Fibroblast of peridontal ligament (primary cell): ENCODE measurements at regions not wholly inside any gene's neighbourhood (a gene's known extent, or its start where the extent isn't known, plus 50 kb on each side); places are given as distances from the start of the nearest gene placed in this dataset.
A peak's percentile ranks its signal among the peaks of the same experiment; 100 is the strongest.
"Not testable (repeated sequence)": the region's sequence is repeated elsewhere in the genome, so short reads cannot be mapped to it uniquely, and the experiment has no call there.

Source experiments
- DNase-seq: peaks from one replicate; pipeline ENCODE4 v3.0.0-alpha.2; 2010; ENCODE audit errors: extremely low read depth

- peak; percentile 66 for DNase-seq
Measured at GRCh38 chr9:33737811-33738606, 57.4 kb upstream of the PRSS3 start.

- no peak for DNase-seq
Measured at GRCh38 chr9:33739398-33739797, 56.0 kb upstream of the PRSS3 start.

DNA sequence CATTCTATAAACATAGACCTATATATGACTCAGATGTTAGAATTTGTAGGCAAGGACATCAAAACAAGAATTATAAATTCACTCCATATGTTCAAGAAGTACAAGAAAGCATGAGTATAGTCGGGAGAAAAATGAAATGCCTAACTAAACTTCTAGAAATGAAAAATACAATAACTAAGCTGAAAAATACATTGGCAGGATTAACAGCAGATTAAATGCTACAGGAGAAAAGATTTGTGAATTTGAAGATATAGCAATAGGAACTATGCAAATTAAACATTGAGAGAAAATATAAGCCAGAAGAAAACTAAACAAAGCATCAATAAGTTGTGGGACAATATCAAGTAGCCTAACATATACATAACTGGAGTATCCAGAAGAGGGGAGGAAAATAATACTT lies 55.3 kb upstream of the PRSS3 start:
- DNase-seq, result no peak

GRCh38 chr9:33740958-33741357 lies 54.4 kb upstream of the PRSS3 start:
- not testable (repeated sequence) for DNase-seq

DNA sequence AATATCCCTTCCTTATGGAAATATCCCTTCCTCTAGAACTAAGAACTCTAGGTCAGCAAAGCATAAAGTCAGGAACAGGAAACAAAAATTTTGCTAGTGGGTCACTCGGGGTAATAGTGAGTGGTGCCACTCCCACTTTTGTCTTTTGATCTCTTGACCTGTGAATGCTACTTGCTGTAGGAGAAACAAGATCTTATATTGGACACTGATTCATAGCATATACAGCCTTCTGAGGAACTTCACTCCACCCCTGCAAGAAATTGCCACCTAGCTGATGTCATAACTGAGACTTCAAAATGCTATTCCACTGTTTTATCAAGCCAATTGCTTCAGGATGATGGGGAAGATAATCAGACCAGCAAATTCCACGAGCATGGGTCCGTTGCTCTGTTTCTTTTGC lies 53.3 kb upstream of the PRSS3 start:
- no peak for DNase-seq

- DNase-seq, result no peak
Measured at GRCh38 chr9:33742519-33742918, 52.8 kb upstream of the PRSS3 start.
